ENCODE measurements at regions not wholly inside any gene's neighbourhood (a gene's known extent, or its start where the extent isn't known, plus 50 kb on each side); places are given as distances from the start of the nearest gene placed in this dataset.

DNA sequence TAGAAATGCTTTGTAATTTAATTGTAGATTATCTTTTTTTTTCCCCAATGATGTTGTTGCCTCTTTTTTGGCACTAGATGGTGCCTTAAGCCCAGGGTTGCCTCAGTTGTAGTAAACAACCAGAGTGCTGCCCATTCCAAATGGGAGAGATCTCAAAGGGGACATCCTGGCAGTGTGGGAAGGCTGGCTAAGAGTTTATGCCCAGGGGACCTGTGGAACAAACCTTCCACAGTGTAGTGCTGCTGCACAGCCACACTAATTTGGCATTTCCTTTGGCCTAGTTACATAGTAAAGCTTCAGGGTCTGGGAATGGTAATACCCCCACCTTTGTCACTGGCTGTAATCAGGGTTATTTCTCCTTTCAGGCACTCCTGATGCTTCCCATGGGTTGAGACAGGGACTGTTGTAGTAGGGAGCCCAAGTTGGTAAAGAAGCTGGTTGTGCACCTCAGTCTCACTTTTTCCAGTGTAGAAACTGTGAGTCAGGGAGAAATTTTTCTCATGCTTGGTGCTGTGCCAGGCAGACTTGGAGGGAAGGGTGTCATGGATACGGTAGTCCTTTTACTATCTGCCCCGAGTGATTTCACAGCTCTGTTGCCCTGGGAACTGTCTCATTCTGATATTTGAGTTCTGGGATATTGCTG lies 177.8 kb upstream of the ECI2 start:
- DNase-seq, result no peak

DNA sequence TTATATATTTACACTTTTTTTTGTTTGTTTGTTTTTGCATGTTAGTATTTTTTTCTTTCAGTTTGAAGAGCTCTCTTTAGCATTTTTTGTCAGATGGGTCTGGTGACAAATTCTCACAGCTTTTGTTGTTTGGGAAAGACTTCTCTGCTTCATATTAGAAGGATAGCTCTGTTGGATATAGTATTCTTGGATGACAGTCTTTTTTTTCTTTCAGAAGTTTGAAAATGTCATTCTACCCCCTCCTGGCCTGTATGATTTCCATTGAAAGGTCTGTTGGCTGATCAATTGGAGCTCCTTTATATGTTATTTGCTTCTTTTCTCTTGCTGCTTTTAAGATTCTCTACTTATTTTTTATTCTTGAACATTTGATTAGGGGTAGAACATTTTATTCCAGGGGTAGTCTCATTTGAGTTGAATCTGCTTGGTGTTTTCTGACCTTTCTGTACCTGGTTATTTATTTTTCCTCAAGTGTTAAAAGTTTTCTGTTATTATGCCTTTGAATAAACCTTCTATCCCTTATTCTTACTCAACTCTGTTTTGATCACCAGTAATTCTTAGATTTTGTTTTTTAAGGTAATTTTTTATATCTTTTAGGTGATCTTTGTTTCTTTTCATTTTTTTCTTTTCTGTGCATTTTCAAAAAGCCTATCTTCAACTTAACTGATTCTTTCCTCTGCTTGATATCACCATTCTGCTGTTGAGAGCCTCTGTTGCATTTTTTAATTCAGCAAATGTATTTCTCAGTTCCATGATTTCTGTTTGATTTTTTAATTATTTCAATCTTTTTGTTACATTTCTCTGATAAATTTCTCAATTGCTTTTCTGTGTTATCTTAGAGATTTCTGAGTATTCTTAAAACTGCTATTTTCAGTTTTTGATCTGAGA lies 176.8 kb upstream of the ECI2 start:
- DNase-seq, result no peak

DNA sequence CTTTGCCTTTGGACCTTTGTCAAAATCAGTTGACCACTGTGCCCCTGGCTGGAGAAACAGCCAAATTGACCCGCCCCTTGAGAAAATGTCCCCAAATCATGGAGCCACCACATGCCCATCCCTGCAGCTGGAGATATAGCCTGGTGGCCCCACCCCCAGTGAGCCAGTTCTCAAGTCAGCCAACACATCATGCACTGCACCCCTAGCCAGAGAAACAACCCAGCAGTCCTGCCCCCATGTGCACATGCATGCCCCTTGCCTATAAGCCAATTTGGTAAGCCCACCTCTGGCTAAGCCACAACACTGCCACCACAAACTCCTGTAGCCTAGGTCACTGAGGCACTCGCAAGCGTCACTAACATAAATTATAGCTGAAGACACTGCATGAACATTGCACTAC lies 174.2 kb upstream of the ECI2 start:
- DNase-seq, result no peak

DNA sequence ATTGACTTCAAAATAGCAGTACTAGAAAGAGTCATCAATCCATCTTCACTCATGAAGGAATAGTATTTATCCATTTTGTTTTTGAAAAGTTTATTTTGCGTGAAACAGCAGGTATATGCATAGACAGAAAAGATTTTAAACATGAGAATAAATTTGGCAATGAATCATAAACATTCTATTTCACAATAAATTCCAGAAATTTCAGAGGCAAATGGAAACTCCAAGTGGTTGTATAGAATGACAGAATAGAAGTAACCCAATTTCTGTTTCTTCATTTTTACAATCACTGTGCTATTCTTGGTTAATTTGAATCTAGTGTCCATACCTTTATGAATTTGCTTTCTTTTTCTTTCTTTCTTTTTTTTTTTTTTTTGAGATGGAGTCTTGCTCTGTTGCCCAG lies 173.0 kb upstream of the ECI2 start:
- no peak for DNase-seq

DNA sequence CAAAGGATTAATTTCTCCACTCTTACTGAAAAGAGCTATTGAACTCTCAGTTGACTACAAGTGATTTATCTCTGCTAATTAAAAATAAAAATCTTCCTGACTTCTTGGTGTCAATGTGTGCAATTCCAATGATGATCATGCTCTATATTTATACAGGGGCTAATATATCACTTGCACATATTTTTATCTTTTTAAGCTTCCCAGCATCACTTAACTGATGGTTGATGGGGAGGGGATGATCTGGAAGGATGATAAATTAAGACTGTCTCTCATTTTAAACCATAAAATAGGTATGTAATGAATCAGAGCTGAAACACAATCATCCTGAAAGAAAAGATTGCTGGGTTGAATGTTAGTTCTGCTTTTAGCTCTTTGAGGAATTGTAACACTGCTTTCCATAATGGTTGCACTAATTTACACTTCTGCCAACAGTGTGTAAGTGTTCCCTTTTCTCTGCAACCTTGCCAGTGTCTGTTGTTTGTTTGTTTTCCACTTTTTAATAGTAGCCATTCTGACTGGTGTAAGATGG lies 169.6 kb upstream of the ECI2 start:
- peak; percentile 11 for DNase-seq

DNA sequence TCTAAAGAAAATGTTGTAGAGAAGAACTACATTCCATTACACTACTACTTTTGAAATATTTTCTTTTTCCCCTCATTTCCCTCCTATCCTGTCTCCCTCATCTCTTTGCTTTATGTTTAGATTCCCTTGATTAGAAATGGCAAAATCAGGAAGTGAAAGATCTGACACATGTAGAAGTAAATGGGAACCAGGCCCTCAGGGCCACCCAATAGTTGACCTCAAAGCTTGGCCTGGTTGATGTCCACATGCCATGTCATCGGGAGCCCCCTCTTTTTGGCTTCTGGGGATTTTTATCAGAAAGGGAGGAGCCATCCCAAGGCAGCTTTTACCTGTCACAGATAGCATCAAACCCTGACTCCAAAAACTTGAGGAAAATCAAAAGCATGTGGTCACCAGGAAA lies 168.3 kb upstream of the ECI2 start:
- peak; percentile 72 for DNase-seq

DNA sequence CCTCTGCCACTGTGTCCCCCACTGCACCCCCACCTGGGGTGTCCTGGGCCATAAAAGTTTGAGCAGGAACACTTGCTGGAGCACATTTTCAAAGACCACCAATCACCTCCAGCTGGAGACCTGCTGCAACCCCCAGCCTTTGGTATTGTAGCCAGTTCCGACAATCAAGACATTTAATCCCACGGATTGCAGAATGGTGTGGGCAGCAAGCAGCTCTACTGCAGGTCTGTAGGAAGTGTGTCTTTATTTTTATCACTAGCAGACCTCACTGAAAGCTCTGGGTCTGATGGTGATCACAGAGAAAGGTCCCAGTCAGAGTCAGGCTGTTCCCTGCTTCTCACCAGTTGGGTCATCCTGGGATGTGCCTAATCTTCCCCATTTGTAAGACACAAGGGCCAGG lies 167.1 kb upstream of the ECI2 start:
- no peak for DNase-seq

DNA sequence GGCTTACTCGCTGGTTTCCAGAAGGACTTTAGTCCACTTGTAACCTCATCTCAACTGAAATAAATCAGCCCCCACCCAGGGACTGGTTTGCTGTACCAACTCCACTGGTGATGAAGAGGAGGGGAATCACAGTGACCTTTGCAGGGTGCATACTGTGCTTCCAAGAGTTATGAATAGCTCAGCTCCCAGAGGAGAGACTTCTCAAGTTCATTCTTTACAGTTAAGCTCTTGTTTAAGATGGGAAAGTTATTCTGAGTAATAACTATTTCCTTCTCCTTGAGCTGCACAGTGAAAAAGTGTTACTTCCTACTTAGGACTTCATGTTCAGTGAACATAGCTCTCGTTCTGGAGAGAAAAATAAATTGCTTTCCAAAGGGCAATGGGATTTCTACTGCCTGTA lies 166.5 kb upstream of the ECI2 start:
- peak; percentile 23 for DNase-seq

DNA sequence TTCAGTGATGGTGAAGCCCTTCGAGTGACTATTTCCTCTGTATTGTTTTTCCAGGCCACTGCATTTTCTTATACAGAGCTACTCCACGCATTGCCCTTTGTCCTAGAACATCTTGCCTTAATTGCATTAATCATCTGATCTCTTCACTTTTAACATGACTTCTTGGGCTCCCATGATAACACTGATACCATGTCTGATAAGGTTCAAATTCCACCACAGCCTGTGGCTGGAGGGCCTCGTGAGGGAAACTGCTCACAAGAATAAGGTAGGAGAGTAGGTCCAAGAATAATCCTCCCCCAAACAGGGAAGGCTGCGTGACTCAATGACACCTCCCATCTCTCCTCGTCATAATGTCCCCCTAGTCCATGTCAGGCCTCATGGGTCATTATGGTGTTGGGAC lies 165.5 kb upstream of the ECI2 start:
- DNase-seq, result no peak

DNA sequence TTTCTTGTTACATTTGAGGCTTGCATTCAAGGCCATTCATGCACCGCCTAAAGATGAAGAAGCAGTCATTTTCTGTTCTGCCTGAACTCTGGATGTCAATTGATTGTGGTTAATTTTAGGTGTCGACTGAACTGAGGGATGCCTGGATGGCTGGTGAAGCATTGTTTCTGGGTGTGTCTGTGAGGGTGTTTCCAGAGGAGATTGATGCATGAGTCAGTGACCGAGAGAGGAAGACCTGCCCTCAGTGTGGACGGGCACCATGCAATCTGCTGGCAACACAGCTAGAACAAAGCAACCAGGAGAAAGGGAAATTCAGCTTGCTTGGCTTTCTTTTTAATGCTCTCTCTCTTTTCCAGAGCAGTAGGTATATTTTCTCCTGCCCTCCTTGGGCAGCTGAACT lies 164.1 kb upstream of the ECI2 start:
- DNase-seq, result peak; percentile 66

DNA sequence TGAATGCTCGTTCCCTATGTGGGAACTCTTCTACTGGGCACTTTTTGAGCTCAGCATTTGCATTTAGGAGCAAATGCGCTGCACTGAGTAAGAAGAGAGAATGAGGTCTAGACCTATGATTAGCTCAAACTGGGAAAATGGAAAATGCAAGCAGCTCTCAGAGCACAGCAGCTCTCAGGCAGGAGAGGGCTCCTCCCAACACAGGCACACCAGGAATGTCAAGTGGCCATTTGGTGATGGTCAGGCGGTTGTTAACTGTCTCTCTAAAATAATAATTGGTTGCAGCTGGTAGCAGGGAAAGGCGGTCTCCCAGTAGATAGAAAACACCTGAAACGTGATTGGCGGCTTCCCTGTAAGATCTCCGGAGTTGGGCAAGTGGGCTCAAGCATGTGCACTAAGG lies 162.0 kb upstream of the ECI2 start:
- no peak for DNase-seq

DNA sequence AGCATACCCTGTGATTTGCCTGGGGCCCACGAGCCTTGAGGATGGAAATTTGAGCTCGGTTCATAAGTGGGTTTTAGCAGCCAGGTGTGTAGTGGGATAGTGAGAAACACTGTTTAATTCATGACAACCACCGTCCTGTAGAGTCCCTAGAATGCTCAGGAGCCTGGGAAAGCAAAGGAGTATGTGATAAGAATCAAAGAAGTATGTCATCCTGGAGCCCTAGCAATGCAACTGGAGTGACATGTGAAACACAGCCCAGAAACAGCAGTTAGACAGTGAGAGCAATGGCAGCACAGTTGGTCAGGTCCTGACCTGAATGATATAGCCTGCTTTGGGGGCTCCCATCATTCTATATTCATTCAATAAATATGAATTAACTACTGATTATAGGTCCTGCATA lies 161.2 kb upstream of the ECI2 start:
- no peak for DNase-seq

DNA sequence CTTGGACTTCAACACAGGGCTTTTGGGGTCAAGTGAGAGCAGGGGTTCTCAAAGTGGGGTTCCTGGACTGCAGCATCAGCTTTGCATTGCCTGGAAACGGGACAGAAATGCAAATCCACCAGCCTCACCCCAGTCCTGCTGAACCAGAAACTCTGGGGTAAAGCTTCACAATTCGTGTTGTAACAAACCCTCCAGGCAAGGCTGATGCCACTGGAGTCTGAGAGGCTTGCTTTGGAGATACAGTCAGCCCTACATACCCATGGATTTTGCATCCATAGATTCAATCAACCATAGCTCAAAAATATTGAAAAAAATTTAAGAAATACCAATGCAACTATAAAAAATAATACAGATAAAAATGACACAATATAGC lies 160.4 kb upstream of the ECI2 start:
- DNase-seq, result no peak

DNA sequence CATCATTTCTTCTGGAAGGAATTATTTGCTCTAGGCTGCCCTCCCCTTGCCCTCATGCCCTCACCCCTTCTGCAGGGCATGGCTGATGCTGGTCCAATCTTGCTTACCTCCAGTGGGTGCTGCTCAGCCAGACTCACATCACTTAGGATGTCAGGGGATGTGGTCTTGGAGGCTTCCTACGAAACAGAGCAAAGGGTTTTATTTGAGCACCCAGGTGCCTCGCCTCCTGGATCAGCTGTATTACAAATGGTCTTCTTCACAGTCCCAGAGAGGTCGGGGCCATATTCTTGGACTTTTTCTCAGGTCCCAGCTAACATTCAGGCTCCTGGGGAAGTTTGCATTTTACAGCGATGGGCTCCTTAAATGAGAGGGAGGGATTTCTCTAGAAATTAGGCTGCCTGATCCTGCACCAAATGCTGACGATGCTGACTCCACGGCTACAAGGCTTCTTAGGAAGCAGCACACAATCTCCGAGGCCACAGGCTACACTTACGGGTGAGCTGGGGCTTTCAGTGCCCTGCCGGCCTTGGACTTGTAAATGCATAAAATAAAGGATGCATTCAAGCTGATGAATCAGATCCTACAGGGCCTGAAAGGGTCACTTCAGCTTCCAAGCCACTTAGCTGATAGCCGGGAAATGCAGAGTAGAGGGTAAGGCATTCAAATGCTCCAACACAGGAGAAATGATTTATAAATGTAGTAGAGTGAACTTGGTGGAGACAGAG lies 159.8 kb upstream of the ECI2 start:
- DNase-seq, result no peak

DNA sequence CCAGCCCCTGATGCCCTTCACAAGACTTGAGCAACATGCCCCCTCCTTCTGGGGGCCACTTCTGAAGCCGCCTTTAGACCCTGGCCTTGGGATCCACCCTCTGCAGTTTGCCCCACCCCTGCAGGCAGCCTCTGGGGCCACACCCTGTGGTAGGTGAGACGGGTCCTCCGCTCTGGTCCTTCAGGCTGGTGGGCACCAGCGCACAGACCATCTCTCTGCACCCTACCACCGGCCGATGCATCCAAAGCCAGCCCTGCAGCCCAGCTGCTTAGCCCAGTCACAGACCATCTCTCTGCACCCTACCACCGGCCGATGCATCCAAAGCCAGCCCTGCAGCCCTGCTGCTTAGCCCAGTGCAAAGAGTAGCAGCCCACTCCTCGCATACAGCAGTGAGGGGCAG lies 159.3 kb upstream of the ECI2 start:
- no peak for DNase-seq

DNA sequence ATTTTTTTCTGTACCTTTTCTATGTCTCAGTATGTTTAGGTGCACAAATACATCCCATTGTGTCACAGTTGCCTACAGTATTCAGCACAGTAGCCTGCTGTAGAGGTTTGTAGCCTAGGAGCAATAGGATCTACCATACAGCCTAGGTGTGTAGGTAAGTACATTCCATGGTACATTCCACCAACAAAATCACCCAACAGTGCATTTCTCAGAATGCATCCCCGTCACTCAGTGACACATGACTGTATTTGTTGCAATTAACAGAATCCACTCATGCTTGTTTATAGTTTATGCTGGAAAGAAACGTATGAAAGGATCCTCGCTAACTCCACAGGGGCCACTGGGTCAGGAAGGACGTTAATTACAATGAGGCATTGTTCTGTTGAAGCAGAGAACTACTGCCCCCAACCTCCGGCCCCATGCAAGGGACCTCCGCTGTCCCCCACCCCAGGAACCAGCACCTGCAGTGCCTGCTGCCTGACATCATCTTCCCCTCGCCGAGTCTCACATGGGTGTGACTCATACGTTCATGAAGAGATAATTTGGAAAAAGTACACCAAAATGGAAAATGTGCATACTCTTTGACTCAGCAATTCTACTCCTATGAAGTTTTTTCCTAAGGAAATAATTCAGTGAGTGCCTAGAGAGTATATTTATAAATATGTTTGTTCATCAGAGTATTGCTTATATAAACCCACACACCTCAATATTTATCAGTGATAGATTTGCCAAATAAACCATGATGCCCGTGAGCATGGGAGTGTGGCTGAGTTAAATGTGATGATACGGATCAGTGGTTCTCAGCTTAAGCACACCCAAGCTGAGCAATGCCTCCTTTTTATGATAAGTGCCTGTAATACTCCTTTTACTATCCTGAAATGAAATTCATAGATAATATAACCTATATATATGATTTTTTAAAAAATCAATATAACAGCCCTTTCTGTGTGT lies 156.4 kb upstream of the ECI2 start:
- DNase-seq, result no peak

DNA sequence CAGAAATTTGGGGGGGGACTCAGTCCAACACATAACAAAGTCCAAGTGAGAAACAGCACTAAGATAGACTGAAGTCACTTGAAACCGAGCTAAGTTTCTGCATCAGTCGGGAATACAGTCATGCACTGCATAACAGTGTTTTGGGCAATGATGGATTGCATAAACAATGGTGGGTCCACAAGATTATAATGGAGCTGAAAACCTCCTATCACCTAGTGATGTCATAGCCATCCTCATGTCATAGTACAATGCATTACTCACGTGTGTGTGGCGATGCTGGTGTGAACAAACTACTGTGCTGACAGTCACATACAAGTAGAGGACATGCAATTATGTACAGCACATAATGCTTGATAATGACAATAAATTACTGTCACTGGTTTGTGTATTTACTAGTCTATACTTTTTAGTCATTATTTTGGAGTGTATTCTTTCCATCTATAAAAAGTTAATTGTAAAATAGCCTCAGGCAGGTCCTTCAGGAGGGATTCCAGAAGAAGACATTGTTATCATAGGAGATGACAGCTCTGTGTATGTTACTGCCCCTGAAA lies 154.5 kb upstream of the ECI2 start:
- no peak for DNase-seq

DNA sequence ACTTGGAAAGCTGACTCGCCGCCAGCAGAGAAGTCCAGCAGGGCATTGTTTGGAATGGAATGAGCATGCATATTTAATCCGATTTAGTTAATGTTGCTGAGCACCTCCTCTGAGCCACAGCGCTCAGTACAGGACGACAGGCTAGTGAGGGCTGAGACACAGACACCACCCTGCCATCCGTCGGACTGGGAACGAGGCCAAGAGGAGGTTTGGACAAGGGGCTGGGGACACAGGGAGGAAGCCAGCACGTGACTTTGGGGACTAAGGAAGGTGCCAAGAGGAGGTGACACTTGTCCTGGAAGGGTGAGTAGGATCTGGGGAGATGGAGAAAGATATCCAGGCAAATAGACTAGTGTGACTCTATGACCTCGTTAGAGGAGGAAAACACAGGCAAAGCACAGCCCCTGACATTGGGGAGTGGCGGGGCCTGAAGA lies 152.5 kb upstream of the ECI2 start:
- no peak for DNase-seq

DNA sequence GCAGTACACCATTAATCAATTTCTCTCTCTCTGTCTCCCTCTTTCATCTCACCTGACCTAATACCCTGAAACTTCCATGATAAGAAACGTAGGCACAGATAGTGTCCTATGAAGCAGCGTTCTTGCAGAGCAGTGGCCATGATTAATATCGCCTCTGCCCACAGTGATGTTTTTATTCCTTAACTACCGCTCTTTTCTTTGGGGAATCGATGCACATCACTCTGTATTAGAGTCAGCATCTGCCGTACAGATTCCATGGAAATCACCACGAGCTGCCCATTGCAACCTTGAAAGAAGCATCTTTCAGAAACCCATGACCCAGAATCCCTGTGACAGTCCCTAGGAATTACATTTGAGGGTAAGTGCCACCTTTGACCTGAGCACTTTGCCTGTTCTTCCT lies 152.0 kb upstream of the ECI2 start:
- no peak for DNase-seq

DNA sequence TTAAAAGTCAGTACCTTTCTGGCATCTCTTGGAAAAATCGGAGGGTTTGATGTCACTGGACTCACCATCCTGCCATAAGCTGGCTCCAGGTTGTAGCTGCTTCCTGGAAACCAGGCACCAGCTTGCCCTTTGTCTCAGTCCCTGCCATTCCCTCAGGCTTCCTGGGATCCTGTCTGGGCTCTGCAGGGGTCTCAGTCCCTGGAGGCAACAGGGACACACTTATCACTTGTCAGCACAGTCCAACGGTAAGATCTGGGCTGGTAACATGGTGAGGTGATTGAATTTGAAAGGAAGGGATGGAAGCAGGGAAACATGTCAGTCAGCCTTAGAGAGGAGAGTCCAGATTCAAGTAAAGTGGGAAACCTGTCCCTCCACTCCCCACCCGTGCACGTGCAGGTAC lies 147.6 kb upstream of the ECI2 start:
- no peak for DNase-seq

DNA sequence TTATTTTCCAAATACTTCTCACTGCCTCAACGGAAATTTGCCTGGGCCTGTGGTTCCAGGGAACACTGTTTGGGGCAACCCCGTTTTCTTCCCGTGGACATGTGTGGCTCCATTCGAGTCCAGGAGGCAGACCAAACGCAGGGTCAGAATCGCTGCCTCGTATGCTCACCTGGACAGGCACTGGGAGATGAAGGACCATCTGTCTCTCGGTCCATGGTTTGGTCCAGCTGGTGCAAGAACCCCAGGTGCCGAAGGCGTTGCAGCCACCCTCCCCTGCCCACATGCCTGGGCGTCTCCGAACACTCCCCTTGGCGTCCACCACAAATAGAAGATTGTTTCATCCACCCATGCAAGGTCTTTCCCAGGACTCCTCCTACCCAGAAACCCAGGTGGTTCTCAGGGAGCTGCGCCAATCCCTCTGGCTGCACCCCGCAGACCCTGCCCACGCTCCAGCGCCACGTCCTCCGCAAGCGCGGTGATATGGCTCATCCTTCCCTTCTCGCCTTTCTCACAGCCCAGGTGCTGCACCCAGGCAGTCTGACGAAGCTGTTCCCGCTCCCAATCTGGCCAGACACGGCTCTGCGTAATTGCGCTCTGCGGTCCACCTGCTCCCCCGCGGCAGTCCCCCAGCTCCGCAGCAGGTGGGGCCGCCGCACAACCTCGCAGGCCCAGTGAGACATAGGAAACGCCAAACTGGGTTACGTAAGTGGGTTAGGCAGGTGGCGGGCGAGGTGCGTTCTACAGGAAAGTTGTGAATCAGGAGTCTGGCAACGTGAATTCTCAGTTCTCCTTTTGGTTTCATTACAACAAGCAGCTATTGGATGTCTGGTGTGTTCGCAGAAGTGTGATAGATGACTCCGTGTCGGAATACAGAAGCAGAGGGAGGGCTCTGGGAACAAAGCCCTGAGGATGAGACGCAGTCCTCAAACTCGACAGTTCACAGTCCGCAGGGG lies 146.2 kb upstream of the ECI2 start:
- DNase-seq, result peak; percentile 31
